A549 (cell line): ENCODE measurements at regions not wholly inside any gene's neighbourhood (a gene's known extent, or its start where the extent isn't known, plus 50 kb on each side); places are given as distances from the start of the nearest gene placed in this dataset.

Experiments used
- ATAC-seq, 2 experiments: fragments of 200-7000 bp in 1 of 2; fragments of >200 bp in 1 of 2; cut with Nextera tagmentation in 1 of 2; cut with Tn5 transposase in 1 of 2; 3 replicates each; pipeline versions ENCODE4 v1.8.0 to v1.9.1; 2018 to 2020; ENCODE audit warnings: mild to moderate bottlenecking in 1 of 2, moderate library complexity in 1 of 2
- CTCF ChIA-PET: fragments of 300-600 bp; sonication (Branson Sonifier 250); formaldehyde crosslinking; extraction: SDS; loops from one replicate; lab custom pipeline; 2021; ENCODE audit warnings: antibody characterized with exemption, inconsistent platforms; lab: Yijun Ruan, JAX
- POLR2A ChIA-PET: fragments of 350-600 bp; formaldehyde crosslinking; extraction: SDS; loops from one replicate; lab custom pipeline; 2021; ENCODE audit warnings: antibody characterized with exemption, inconsistent platforms; lab: Yijun Ruan, JAX
- DNase-seq, 2 experiments: peaks; one replicate each; pipeline versions ENCODE4 v3.0.0 to v3.0.0-alpha.2; 2011 to 2016; ENCODE audit warnings: low read depth in 1 of 2, low spot score in 1 of 2
- FAIRE-seq: peaks from 2 replicates; lab custom pipeline; 2011; peaks lifted over from hg19 to GRCh38; lab: Jason Lieb, UNC
- H3K27ac ChIP-seq, 2 experiments: fragments of >200 bp; sonication (Bioruptor Twin); formaldehyde crosslinking; 3 replicates each; pipeline ENCODE4 v1.5.1; 2016 to 2017
- H3K4me1 ChIP-seq: fragments of >200 bp; sonication (Bioruptor Twin); formaldehyde crosslinking; 3 replicates; pipeline ENCODE4 v1.6.1; 2016
- H3K4me2 ChIP-seq: fragments of >200 bp; sonication (Bioruptor Twin); formaldehyde crosslinking; 3 replicates; pipeline ENCODE4 v1.6.1; 2016
- H3K4me3 ChIP-seq: fragments of >200 bp; sonication (Bioruptor Twin); formaldehyde crosslinking; 3 replicates; pipeline ENCODE4 v1.5.1; 2016
- H3K9me3 ChIP-seq: fragments of >200 bp; sonication (Bioruptor Twin); formaldehyde crosslinking; 3 replicates; pipeline ENCODE4 v1.6.1; 2016
- CBX8 ChIP-seq: fragments of 200-600 bp; sonication (generic); IDR thresholded peaks from 2 replicates; pipeline ENCODE4 v1.6.1; 2016
- CEBPB ChIP-seq, 2 experiments: fragments of >200 bp in 1 of 2; sonication (Bioruptor Twin) in 1 of 2; formaldehyde crosslinking in 1 of 2; IDR thresholded peaks; 2 replicates each; pipeline ENCODE4 v1.6.1; 2012 to 2016
- CHD4 ChIP-seq: fragments of 200-600 bp; sonication (generic); IDR thresholded peaks from 2 replicates; pipeline ENCODE4 v1.6.1; 2016; ENCODE audit warnings: antibody characterized with exemption, mild to moderate bottlenecking, borderline replicate concordance
- EHF ChIP-seq: fragments of 250-450 bp; sonication (Bioruptor Pico); IDR thresholded peaks from 2 replicates; pipeline ENCODE4 v1.5.0; 2020; ENCODE audit warnings: mild to moderate bottlenecking
- EP300 ChIP-seq, 2 experiments: fragments of >200 bp; sonication (Bioruptor Twin); formaldehyde crosslinking; IDR thresholded peaks; 2 replicates in 1 of 2; 3 replicates in 1 of 2; pipeline ENCODE4 v1.6.1; 2016 to 2017
- FOSB ChIP-seq: fragments of 250-450 bp; sonication (Bioruptor Pico); IDR thresholded peaks from 2 replicates; pipeline ENCODE4 v1.5.0; 2020; ENCODE audit warnings: mild to moderate bottlenecking, moderate library complexity
- FOSL2 ChIP-seq, 2 experiments: fragments of 450-650 bp in 1 of 2; fragments of >200 bp in 1 of 2; sonication (Bioruptor Twin) in 1 of 2; formaldehyde crosslinking; IDR thresholded peaks; 2 replicates each; pipeline versions ENCODE4 v1.5.0 to v1.6.1; 2016 to 2020; ENCODE audit warnings: mild to moderate bottlenecking in 1 of 2, moderate library complexity in 1 of 2
- FOXS1 ChIP-seq: fragments of 250-450 bp; sonication (Bioruptor Pico); IDR thresholded peaks from 2 replicates; pipeline ENCODE4 v1.5.0; 2020; ENCODE audit warnings: mild to moderate bottlenecking, moderate library complexity
- GATA3 ChIP-seq: IDR thresholded peaks from 2 replicates; pipeline ENCODE4 v1.6.1; 2012; ENCODE audit warnings: borderline replicate concordance
- HOXA7 ChIP-seq: fragments of 250-450 bp; sonication (Bioruptor Pico); IDR thresholded peaks from 2 replicates; pipeline ENCODE4 v1.5.0; 2020; ENCODE audit warnings: mild to moderate bottlenecking, moderate library complexity
- HOXB5 ChIP-seq: fragments of 250-450 bp; sonication (Bioruptor Pico); IDR thresholded peaks from 2 replicates; pipeline ENCODE4 v1.5.0; 2020; ENCODE audit warnings: mild to moderate bottlenecking, moderate library complexity
- MAFK ChIP-seq: fragments of 450-650 bp; IDR thresholded peaks from 2 replicates; pipeline ENCODE4 v1.6.1; 2014; ENCODE audit not compliant: partially characterized antibody
- MYC ChIP-seq: IDR thresholded peaks from 2 replicates; pipeline ENCODE4 v1.6.1; 2012; ENCODE audit warnings: mild to moderate bottlenecking, inconsistent platforms, low read length, improper control_type of control experiment, borderline replicate concordance
- RCOR1 ChIP-seq: fragments of 150-350 bp; IDR thresholded peaks from 2 replicates; pipeline ENCODE4 v1.6.1; 2014; ENCODE audit warnings: antibody characterized with exemption, low read length, low read depth
- RNF2 ChIP-seq: fragments of 200-600 bp; sonication (generic); IDR thresholded peaks from 2 replicates; pipeline ENCODE4 v1.6.1; 2016; ENCODE audit warnings: low read depth, mild to moderate bottlenecking, antibody characterized with exemption, moderate library complexity, borderline replicate concordance
- SREBF2 ChIP-seq: fragments of 450-650 bp; IDR thresholded peaks from 2 replicates; pipeline ENCODE4 v1.6.1; 2014; ENCODE audit warnings: mild to moderate bottlenecking, moderate library complexity
- TFCP2L1 ChIP-seq: fragments of 250-450 bp; sonication (Bioruptor Pico); IDR thresholded peaks from 2 replicates; pipeline ENCODE4 v1.5.0; 2021; ENCODE audit warnings: mild to moderate bottlenecking
- TP53 ChIP-seq: fragments of 250-450 bp; sonication (Bioruptor Pico); IDR thresholded peaks from 2 replicates; pipeline ENCODE4 v1.5.0; 2021; ENCODE audit warnings: mild to moderate bottlenecking, moderate library complexity
- ZFP36 ChIP-seq: fragments of 450-650 bp; IDR thresholded peaks from 2 replicates; pipeline ENCODE4 v1.6.1; 2014; ENCODE audit warnings: borderline replicate concordance; ENCODE audit not compliant: partially characterized antibody
- ZNF302 ChIP-seq: fragments of 250-450 bp; sonication (Bioruptor Pico); IDR thresholded peaks from 2 replicates; pipeline ENCODE4 v1.9.0; 2021; ENCODE audit warnings: inconsistent platforms, mild to moderate bottlenecking, moderate library complexity
- ZSCAN20 ChIP-seq: fragments of 250-450 bp; sonication (Bioruptor Pico); IDR thresholded peaks from 2 replicates; pipeline ENCODE4 v1.8.0; 2022; ENCODE audit warnings: mild to moderate bottlenecking, moderate library complexity
- WGBS: methylation state at CpG from one replicate; pipeline ENCODE4 v1.1.6; 2017; ENCODE audit errors: missing lambda C conversion rate; 5-methylcytosine and 5-hydroxymethylcytosine counted together
- TF ChIP-seq, protein P1 (sequence below): fragments of 250-450 bp; sonication (Bioruptor Pico); IDR thresholded peaks from 2 replicates; pipeline ENCODE4 v1.5.0; 2021; ENCODE audit warnings: mild to moderate bottlenecking, moderate library complexity, borderline replicate concordance
- TF ChIP-seq, protein P2 (sequence below): fragments of >200 bp; sonication (Bioruptor Twin); formaldehyde crosslinking; IDR thresholded peaks from 2 replicates; pipeline ENCODE4 v1.6.1; 2016
- TF ChIP-seq, protein P3 (sequence below): fragments of 450-650 bp; IDR thresholded peaks from 2 replicates; pipeline ENCODE4 v1.6.1; 2014; ENCODE audit warnings: antibody characterized with exemption
- TF ChIP-seq, protein P4 (sequence below): fragments of 200-600 bp; sonication (generic); IDR thresholded peaks from 2 replicates; pipeline ENCODE4 v1.6.1; 2016; ENCODE audit warnings: antibody characterized with exemption, mild to moderate bottlenecking, moderate library complexity
- TF ChIP-seq, protein P5 (sequence below): IDR thresholded peaks from 2 replicates; pipeline ENCODE4 v1.6.1; 2012; ENCODE audit warnings: low read depth, borderline replicate concordance

DNA sequence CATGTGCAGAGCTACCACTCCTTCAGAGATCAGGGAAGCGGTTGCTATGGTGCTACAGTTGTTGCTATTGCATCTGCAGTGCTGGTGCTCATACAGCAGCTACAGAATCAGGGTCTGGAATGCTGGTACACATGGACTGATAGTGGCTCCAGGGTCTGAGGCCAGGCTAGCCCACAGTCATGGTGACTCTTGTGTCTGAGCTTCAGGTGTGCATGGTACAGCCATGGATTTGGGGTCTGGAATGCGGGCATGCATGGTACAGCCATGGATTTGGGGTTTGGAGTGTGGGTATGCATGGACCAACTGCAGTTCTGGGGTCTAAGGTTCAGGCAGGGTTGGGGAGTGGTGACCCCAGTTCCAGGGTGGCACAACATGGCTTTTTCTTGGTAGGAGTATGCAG is 185.2 kb downstream of the SLC4A3 start:
- Histone ChIP-seq H3K9me3 (no peaks in the 10 kb centered on the region), H3K4me1 (no peaks in the 10 kb centered on the region), H3K4me3 (no peak overlapping the region), H3K4me2 (no peak overlapping the region), H3K27ac (no peak overlapping the region)
- POLR2A ChIA-PET: no interaction called here
- ATAC-seq: no peak
- FAIRE-seq: no peak
- CTCF ChIA-PET: interaction anchor here (0.7 to 1.2 kb wide), 2 partner anchors 13 to 16 kb away, joined by 3 to 4 read pairs; no protein-coding TSS in a partner anchor
- DNase-seq: no peak
- 0% methylated on average over 2 of the region's 2 CpGs for WGBS
- TF ChIP-seq MAFK (no peak), ZSCAN20 (CRISPR knock-in tag) (no peak), EHF (CRISPR knock-in tag) (no peak), ZFP36 (no peak), MYC (no peak), CBX8 (no peak), FOSL2 (IDR thresholded peaks at IDR 0.05) (no peak), FOSL2 (CRISPR knock-in tag; IDR thresholded peaks at IDR 0.05) (no peak), EP300 (IDR thresholded peaks at IDR 0.05) (no peak), SREBF2 (no peak), RCOR1 (no peak)
- TF ChIP-seq, protein P1, sequence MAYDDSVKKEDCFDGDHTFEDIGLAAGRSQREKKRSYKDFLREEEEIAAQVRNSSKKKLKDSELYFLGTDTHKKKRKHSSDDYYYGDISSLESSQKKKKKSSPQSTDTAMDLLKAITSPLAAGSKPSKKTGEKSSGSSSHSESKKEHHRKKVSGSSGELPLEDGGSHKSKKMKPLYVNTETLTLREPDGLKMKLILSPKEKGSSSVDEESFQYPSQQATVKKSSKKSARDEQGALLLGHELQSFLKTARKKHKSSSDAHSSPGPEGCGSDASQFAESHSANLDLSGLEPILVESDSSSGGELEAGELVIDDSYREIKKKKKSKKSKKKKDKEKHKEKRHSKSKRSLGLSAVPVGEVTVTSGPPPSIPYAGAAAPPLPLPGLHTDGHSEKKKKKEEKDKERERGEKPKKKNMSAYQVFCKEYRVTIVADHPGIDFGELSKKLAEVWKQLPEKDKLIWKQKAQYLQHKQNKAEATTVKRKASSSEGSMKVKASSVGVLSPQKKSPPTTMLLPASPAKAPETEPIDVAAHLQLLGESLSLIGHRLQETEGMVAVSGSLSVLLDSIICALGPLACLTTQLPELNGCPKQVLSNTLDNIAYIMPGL (CRISPR knock-in tag): no peak
- TF ChIP-seq, protein P2, sequence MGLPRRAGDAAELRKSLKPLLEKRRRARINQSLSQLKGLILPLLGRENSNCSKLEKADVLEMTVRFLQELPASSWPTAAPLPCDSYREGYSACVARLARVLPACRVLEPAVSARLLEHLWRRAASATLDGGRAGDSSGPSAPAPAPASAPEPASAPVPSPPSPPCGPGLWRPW: no peak
- TF ChIP-seq, protein P3, sequence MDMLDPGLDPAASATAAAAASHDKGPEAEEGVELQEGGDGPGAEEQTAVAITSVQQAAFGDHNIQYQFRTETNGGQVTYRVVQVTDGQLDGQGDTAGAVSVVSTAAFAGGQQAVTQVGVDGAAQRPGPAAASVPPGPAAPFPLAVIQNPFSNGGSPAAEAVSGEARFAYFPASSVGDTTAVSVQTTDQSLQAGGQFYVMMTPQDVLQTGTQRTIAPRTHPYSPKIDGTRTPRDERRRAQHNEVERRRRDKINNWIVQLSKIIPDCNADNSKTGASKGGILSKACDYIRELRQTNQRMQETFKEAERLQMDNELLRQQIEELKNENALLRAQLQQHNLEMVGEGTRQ: no peak
- TF ChIP-seq, all 56 proteins: peak for 0

DNA sequence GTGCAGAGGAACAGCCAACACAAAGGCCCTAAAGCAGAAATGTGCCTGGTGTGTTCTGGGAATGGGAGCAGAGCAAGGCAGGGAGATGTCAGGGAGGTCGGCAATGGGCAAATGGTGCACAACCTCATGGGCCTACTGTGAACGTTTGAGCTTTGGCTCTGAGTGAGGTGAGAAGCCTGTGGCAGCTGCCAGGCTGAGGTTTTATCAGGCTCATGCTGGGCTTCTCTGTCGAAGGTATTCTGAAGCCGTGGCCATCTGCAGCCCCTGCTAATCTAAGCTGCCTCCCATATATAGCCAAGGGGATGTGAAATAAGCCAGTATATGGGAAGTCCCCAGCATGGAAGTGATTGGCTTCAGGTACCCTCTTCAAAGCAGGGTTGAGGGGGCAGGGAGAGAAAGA is 193.3 kb downstream of the SLC4A3 start:
- ATAC-seq: no peak
- Histone ChIP-seq H3K4me1 (no peaks in the 10 kb centered on the region), H3K27ac (no peak overlapping the region), H3K9me3 (no peaks in the 10 kb centered on the region), H3K4me3 (no peak overlapping the region), H3K4me2 (no peak overlapping the region)
- 12% methylated on average over 4 of the region's 4 CpGs for WGBS
- ChIA-PET POLR2A (no interaction called here), CTCF (no interaction called here)
- TF ChIP-seq MYC (no peak), GATA3 (no peak), MAFK (no peak), RNF2 (no peak), TP53 (CRISPR knock-in tag) (no peak), SREBF2 (no peak), FOXS1 (CRISPR knock-in tag) (no peak), CEBPB (IDR thresholded peaks at IDR 0.05) (no peak), EP300 (IDR thresholded peaks at IDR 0.05) (no peak), TFCP2L1 (CRISPR knock-in tag) (no peak), ZNF302 (CRISPR knock-in tag) (no peak), CHD4 (no peak), HOXA7 (CRISPR knock-in tag) (no peak), HOXB5 (no peak), FOSB (CRISPR knock-in tag) (no peak)
- TF ChIP-seq, protein P4, sequence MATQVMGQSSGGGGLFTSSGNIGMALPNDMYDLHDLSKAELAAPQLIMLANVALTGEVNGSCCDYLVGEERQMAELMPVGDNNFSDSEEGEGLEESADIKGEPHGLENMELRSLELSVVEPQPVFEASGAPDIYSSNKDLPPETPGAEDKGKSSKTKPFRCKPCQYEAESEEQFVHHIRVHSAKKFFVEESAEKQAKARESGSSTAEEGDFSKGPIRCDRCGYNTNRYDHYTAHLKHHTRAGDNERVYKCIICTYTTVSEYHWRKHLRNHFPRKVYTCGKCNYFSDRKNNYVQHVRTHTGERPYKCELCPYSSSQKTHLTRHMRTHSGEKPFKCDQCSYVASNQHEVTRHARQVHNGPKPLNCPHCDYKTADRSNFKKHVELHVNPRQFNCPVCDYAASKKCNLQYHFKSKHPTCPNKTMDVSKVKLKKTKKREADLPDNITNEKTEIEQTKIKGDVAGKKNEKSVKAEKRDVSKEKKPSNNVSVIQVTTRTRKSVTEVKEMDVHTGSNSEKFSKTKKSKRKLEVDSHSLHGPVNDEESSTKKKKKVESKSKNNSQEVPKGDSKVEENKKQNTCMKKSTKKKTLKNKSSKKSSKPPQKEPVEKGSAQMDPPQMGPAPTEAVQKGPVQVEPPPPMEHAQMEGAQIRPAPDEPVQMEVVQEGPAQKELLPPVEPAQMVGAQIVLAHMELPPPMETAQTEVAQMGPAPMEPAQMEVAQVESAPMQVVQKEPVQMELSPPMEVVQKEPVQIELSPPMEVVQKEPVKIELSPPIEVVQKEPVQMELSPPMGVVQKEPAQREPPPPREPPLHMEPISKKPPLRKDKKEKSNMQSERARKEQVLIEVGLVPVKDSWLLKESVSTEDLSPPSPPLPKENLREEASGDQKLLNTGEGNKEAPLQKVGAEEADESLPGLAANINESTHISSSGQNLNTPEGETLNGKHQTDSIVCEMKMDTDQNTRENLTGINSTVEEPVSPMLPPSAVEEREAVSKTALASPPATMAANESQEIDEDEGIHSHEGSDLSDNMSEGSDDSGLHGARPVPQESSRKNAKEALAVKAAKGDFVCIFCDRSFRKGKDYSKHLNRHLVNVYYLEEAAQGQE: no peak
- TF ChIP-seq, protein P5, sequence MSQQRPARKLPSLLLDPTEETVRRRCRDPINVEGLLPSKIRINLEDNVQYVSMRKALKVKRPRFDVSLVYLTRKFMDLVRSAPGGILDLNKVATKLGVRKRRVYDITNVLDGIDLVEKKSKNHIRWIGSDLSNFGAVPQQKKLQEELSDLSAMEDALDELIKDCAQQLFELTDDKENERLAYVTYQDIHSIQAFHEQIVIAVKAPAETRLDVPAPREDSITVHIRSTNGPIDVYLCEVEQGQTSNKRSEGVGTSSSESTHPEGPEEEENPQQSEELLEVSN: no peak
- no peak for DNase-seq
- FAIRE-seq: no peak
